Loucy (cell line): ENCODE measurements at regions not wholly inside any gene's neighbourhood (a gene's known extent, or its start where the extent isn't known, plus 50 kb on each side); places are given as distances from the start of the nearest gene placed in this dataset.

Experiments used
- H2AFZ ChIP-seq: fragments of 200-600 bp; sonication (generic); 2 replicates; pipeline ENCODE4 v1.6.0; 2016; ENCODE audit warnings: antibody characterized with exemption, mild to moderate bottlenecking, low read length, moderate library complexity
- H3F3A ChIP-seq: fragments of 200-600 bp; 2 replicates; pipeline ENCODE4 v1.6.0; 2016; ENCODE audit warnings: antibody characterized with exemption, low read depth, mild to moderate bottlenecking
- H3K27me3 ChIP-seq: fragments of 200-600 bp; sonication (generic); 2 replicates; pipeline ENCODE4 v1.6.1; 2014; ENCODE audit warnings: low read length, mild to moderate bottlenecking; ENCODE audit not compliant: insufficient read depth, poor library complexity, severe bottlenecking
- H3K36me3 ChIP-seq: fragments of 200-600 bp; sonication (generic); 2 replicates; pipeline ENCODE4 v1.6.1; 2016; ENCODE audit warnings: low read length; ENCODE audit not compliant: insufficient read depth
- H3K4me1 ChIP-seq: fragments of 200-600 bp; sonication (generic); 2 replicates; pipeline ENCODE4 v1.5.1; 2014; ENCODE audit warnings: low read length, mild to moderate bottlenecking; ENCODE audit not compliant: insufficient read depth, poor library complexity, severe bottlenecking
- H3K4me2 ChIP-seq: fragments of 200-600 bp; sonication (generic); 2 replicates; pipeline ENCODE4 v1.6.0; 2014; ENCODE audit warnings: antibody characterized with exemption, low read length, low read depth, mild to moderate bottlenecking; ENCODE audit not compliant: poor library complexity, severe bottlenecking
- H3K4me3 ChIP-seq: fragments of 200-600 bp; sonication (generic); 2 replicates; pipeline ENCODE4 v1.5.1; 2014; ENCODE audit warnings: low read length, mild to moderate bottlenecking, mixed read lengths; ENCODE audit not compliant: poor library complexity, severe bottlenecking
- H3K79me2 ChIP-seq: fragments of 200-600 bp; sonication (generic); 2 replicates; pipeline ENCODE4 v1.6.1; 2014; ENCODE audit warnings: low read length; ENCODE audit not compliant: insufficient read depth
- H3K9ac ChIP-seq: fragments of 200-600 bp; sonication (generic); 2 replicates; pipeline ENCODE4 v1.6.0; 2014; ENCODE audit warnings: mild to moderate bottlenecking, low read depth, low read length, moderate library complexity; ENCODE audit not compliant: poor library complexity, severe bottlenecking
- H3K9me2 ChIP-seq: fragments of 200-600 bp; sonication (generic); replicated peaks from 2 replicates; pipeline ENCODE4 v1.6.1; 2016; ENCODE audit warnings: low read depth, low read length, mixed read lengths
- H3K9me3 ChIP-seq: fragments of 200-600 bp; sonication (generic); 2 replicates; pipeline ENCODE4 v1.6.1; 2014; ENCODE audit warnings: mild to moderate bottlenecking, antibody characterized with exemption, low read length, low read depth; ENCODE audit not compliant: insufficient read depth
- H4K20me1 ChIP-seq: fragments of 200-600 bp; sonication (generic); 2 replicates; pipeline ENCODE4 v1.6.0; 2014; ENCODE audit warnings: antibody characterized with exemption, low read length, mild to moderate bottlenecking; ENCODE audit not compliant: insufficient read depth, poor library complexity, severe bottlenecking
- EZH2phosphoT487 ChIP-seq: fragments of 200-600 bp; IDR thresholded peaks from 2 replicates; pipeline ENCODE4 v1.6.1; 2018; ENCODE audit warnings: antibody characterized with exemption, mild to moderate bottlenecking, moderate library complexity, borderline replicate concordance
- TF ChIP-seq, protein P1 (sequence below): fragments of 200-600 bp; sonication (generic); conservative IDR thresholded peaks from 2 replicates; pipeline ENCODE4 v1.5.1; 2014; ENCODE audit warnings: mild to moderate bottlenecking, antibody characterized with exemption, low read length

DNA sequence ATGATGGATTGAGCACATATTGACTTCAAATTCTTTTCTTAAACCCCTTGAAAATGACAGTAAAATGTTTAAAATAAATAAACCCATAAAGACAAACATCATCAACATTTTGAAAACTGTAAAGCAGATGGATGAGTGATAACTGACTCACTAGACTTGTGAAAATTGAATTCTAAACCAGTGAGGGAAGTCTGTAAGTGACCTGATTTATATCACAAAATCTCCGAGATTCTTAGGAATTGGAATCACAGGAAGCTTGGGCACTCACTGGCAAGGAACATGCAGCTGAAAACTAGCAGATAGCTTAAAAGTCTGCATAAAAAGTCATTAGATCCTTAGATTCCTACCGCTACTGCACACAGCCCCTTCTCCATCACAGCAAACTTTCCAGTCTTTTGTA lies 51.3 kb upstream of the TSC22D1 start:
- H3K9me3 ChIP-seq, result no peaks in the 10 kb centered on the region
- no peaks in the 10 kb centered on the region for H3K79me2 ChIP-seq
- H3K27me3 ChIP-seq, result no peaks in the 10 kb centered on the region
- H3K36me3 ChIP-seq, result no peaks in the 10 kb centered on the region
- no peak overlapping the region for H3K9ac ChIP-seq
- no peaks in the 10 kb centered on the region for H3F3A ChIP-seq
- H3K4me3 ChIP-seq, result no peak overlapping the region
- no peak overlapping the region for H3K4me2 ChIP-seq
- H3K4me1 ChIP-seq, result no peaks in the 10 kb centered on the region
- no peak overlapping the region for H2AFZ ChIP-seq
- H4K20me1 ChIP-seq, result no peaks in the 10 kb centered on the region
- TF ChIP-seq, protein P1, sequence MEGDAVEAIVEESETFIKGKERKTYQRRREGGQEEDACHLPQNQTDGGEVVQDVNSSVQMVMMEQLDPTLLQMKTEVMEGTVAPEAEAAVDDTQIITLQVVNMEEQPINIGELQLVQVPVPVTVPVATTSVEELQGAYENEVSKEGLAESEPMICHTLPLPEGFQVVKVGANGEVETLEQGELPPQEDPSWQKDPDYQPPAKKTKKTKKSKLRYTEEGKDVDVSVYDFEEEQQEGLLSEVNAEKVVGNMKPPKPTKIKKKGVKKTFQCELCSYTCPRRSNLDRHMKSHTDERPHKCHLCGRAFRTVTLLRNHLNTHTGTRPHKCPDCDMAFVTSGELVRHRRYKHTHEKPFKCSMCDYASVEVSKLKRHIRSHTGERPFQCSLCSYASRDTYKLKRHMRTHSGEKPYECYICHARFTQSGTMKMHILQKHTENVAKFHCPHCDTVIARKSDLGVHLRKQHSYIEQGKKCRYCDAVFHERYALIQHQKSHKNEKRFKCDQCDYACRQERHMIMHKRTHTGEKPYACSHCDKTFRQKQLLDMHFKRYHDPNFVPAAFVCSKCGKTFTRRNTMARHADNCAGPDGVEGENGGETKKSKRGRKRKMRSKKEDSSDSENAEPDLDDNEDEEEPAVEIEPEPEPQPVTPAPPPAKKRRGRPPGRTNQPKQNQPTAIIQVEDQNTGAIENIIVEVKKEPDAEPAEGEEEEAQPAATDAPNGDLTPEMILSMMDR, result no peak
- TF ChIP-seq EZH2phosphoT487, result no peak
- H3K9me2 ChIP-seq, result no peaks in the 10 kb centered on the region

DNA sequence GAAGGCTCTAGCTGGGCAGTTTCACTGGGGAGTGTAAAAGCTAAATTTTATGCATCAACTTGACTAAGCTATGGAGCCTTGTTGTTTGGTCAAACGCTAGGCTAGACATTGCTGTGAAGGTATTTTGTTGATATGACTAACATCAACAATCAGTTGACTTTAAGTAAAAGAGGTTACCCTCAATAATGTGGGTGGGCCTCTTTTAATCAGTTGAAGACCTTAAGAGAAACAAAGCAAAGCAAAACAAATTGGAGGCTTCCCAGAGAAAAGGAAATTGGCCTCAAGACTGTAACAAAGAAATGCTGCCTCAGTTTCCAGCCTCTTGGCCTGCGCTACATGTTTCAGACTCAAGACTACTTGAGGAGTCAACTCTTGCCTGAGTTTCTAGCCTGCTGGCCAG lies 50.0 kb upstream of the TSC22D1 start:
- no peaks in the 10 kb centered on the region for H4K20me1 ChIP-seq
- no peaks in the 10 kb centered on the region for H3K36me3 ChIP-seq
- H3K27me3 ChIP-seq, result no peaks in the 10 kb centered on the region
- no peak overlapping the region for H3K4me3 ChIP-seq
- TF ChIP-seq EZH2phosphoT487, result no peak
- TF ChIP-seq, protein P1, result no peak
- no peaks in the 10 kb centered on the region for H3K9me2 ChIP-seq
- no peaks in the 10 kb centered on the region for H3K79me2 ChIP-seq
- no peaks in the 10 kb centered on the region for H3K9me3 ChIP-seq
- H3K4me2 ChIP-seq, result no peak overlapping the region
- no peak overlapping the region for H3K9ac ChIP-seq
- H3F3A ChIP-seq, result no peaks in the 10 kb centered on the region
- no peak overlapping the region for H2AFZ ChIP-seq
- no peaks in the 10 kb centered on the region for H3K4me1 ChIP-seq
